GM12872 (cell line): ENCODE measurements at regions not wholly inside any gene's neighbourhood (a gene's known extent, or its start where the extent isn't known, plus 50 kb on each side); places are given as distances from the start of the nearest gene placed in this dataset.

Experiments used
- TF ChIP-seq, protein P1 (sequence below): IDR thresholded peaks from 3 replicates; pipeline ENCODE4 v1.5.1; 2011; ENCODE audit warnings: low read depth, mild to moderate bottlenecking, low read length, moderate library complexity; ENCODE audit not compliant: insufficient read depth

DNA sequence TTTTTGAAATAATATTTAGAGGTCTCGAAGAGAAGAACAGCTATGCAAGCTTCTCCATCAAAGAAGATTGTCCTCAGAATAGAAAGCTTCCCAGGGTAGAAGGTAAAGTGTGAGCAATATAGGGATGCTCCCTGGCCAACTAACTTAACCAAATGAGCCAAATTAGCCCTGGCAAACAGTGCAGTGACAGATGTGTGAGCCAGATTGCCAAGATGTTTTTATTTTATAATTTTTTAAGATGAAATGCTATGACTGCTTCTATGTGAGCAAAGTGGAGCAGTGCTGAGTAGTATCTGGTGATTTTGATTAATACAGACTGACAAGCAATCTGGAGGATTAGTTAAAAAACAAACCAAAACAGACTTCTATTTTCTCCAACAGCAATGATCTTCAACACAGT is 202.1 kb downstream of the NOVA1 start:
- TF ChIP-seq, protein P1, sequence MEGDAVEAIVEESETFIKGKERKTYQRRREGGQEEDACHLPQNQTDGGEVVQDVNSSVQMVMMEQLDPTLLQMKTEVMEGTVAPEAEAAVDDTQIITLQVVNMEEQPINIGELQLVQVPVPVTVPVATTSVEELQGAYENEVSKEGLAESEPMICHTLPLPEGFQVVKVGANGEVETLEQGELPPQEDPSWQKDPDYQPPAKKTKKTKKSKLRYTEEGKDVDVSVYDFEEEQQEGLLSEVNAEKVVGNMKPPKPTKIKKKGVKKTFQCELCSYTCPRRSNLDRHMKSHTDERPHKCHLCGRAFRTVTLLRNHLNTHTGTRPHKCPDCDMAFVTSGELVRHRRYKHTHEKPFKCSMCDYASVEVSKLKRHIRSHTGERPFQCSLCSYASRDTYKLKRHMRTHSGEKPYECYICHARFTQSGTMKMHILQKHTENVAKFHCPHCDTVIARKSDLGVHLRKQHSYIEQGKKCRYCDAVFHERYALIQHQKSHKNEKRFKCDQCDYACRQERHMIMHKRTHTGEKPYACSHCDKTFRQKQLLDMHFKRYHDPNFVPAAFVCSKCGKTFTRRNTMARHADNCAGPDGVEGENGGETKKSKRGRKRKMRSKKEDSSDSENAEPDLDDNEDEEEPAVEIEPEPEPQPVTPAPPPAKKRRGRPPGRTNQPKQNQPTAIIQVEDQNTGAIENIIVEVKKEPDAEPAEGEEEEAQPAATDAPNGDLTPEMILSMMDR, result no peak

DNA sequence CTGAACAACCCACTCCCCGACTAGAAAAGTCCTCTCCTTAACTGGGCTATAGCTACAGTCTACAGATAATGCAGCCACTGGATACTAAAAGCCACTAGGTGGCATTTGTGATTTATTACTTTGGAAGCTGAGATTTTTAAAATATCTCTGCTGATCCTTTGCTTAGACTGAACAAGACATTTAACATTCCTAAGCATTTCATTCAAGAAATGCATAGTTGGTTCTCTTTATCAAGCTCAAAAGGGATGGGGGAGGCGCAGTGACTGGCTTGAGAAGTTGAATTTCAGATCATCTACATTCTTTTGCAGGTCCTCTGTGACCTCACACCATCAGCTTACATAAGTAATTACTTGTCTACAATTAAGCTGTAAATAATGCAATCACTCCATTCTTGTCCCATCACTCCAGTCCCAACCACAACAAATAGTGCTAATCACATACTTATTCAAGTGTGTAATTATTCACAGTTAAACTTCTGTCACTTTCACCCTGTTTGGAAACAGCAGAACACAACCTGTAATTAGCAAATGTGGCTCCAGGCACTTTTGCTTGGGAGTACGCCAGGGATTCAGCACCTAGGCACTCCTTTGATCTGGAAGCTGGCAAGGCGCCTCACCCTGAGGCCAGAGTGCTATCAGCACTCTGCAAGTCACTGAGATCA is 203.6 kb downstream of the NOVA1 start:
- TF ChIP-seq, protein P1, result no peak

DNA sequence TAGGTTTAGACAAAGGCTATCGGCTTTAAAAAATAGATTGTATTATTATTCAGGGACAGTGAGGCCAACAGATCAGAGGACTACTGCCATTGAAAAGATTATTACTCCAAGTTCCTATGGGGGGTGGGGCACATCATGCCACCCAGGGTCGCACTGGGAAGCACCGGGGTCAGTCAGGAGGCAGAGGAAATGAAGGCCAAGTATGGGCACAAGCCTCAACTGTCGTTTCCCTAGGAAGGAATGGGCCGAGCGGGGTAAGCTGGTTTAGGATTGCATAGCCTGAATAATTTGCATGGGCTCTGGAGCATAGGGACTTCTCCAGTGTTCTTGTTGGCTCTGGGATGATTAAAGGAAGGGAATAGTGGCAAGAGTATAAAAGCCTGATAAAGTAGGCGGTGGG is 205.3 kb downstream of the NOVA1 start:
- TF ChIP-seq, protein P1, result no peak

DNA sequence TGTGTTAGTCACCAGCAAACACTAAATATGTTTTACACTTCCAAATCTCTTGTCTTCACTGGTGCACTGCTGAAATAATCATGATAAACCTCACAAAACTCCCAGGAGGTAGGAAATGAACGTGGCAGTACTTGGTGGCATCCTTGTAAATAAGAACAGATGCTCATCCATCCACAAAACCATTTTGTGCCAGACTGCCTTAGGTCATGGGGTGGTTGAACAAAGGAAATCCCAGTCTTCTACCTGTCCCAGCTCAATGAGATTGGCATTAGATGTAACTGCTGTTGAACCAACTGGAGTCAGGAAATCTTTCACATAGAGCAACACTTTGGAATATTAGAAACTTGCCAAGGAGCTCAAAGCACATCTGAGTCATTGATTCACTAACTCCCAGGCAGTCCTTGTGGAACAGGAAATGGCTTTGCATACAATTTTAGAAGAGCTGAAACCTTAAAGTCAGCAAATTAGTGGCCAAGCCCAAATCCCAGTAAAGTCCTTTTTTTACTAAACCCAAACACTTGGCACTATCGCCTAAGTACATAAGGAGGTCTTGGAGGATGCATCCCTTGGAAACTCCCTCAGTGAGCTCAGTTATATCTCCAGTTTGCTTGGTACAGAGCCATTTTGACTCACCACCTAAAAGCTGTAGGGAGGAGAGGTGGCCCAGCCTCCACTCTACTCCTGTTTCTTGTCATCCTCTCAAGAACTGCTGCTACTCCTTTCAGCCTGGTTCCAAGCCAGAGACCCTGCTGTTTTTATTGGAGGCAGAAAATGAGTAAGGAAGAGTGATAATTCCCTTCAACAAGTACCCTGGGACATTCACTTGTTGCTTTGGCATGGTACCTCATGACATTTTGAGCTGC is 208.0 kb downstream of the NOVA1 start:
- TF ChIP-seq, protein P1, result no peak

DNA sequence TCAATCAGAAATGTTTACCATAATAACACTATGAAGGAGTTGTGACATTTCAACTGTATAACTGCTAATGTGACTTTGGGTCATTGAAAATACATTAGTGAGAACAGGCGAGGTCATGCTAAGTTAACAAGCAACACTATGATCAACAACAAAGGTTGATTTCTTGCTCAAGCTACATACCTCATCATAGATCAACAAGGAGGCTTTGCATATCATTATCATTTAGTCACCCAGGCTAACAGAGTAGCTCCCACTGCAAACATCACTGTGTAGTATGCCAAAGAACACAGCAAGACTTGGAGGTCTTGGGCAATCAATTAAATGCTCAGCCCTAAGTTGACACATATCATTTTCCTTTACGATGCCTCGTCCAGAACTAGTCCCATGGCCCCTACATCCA is 212.5 kb downstream of the NOVA1 start:
- TF ChIP-seq, protein P1, result no peak

DNA sequence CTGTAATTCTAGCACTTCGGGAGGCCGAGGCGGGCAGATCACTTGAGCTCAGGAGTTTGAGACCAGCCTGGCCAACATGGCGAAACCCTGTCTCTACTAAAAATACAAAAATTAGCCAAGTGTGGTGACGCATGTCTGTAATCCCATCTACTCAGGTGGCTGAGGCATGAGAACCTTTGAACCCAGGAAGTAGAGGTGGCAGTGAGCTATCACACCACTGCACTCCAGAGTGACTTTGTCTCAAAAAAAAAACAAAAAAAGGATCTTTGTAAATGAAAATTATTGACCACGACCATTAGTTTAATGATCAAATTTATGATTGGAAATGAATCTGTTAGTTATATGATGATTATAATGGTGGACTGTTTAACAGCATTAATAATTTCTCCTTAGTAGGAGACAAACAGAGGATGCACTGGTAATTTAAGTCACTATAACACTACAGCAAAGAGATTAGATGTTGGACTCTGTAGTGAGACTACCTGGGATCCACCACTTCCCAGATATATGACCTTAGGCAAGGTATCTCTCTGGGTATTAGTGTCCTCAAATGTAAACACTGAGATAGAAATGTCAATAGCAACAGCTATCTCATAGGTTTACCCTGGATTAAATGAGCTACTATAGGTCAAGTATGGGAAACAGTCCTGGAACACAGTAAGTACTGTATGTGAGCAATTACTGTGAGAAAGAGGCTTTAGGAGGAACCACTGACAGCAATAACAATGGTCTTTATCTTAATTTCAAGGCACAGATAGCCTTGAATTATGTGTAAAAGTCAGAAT is 214.7 kb downstream of the NOVA1 start:
- TF ChIP-seq, protein P1, result no peak

DNA sequence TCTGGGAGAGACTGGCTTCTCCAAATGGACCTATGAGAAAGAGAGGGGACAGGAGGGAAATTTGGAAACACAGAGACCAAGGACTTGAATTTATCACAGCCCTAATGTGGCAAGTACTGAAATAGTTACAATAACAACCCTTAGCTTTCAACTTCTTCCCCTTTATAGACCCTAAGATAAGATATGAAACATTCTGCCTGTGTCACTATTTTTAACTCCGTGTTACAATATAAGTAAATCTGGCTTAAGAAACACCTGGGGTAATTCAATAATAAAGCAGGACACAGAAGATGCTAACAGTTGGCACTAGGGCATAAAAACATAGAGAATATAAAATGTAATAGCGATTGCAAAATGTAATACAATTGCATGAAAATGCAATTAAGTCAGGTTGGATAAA is 216.4 kb downstream of the NOVA1 start:
- TF ChIP-seq, protein P1, result no peak
